ENCODE measurements at regions not wholly inside any gene's neighbourhood (a gene's known extent, or its start where the extent isn't known, plus 50 kb on each side); places are given as distances from the start of the nearest gene placed in this dataset.

DNA sequence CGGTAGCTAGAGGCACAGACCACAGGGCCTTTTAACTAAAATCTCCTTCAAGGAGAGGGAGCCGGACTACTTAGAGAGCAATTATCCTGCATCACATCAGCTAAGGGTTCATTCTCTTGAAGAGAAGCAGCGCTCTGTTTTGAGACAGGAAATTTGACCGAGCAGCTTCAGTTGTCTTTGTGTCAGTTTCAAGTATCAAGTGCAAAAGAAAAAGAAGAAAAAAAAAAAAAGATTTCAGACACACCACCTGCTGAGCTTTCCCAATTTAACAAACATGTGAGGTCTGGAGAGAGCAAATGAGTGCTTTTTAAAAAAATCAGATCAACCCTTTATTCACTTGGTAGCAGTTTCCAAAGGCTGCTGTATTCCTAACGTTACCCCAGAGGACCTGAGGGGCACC lies 273.5 kb upstream of the POU3F2 start:
- Histone ChIP-seq H3K27me3 (ENCODE audit: insufficient read depth, low read length) (no peaks in the 10 kb centered on the region), H3K4me2 (ENCODE audit: low read length) (no peak overlapping the region), H3K9me3 (ENCODE audit: control insufficient read depth in 1 of 2, insufficient read depth in 1 of 2, low read depth in 1 of 2, low read length in 2 of 2) (no peaks in the 10 kb centered on the region), H3K4me3 (replicated peaks in 1 of 2; ENCODE audit: low read depth in 1 of 2, low read length in 2 of 2) (no peak overlapping the region), H3K27ac (ENCODE audit: low read depth, low read length) (no peak overlapping the region), H3K36me3 (ENCODE audit: control insufficient read depth in 1 of 2, insufficient read depth in 2 of 2, low read length in 2 of 2) (no peaks in the 10 kb centered on the region), H4K20me1 (ENCODE audit: insufficient read depth) (no peaks in the 10 kb centered on the region), H2AFZ (ENCODE audit: low read depth, low read length, poor library complexity, severe bottlenecking) (no peak overlapping the region), H3K79me2 (ENCODE audit: insufficient read depth, low read length) (no peaks in the 10 kb centered on the region), H3K9ac (ENCODE audit: low read length) (no peak overlapping the region), H3K9me2 (ENCODE audit: insufficient read depth) (no peaks in the 10 kb centered on the region), H3K4me1 (ENCODE audit: control insufficient read depth in 1 of 2, insufficient read depth in 2 of 2, low read length in 2 of 2) (no peaks in the 10 kb centered on the region)
- DNase-seq (ENCODE audit: low read depth, low spot score) = no peak
- ChIA-PET RAD21 (ENCODE audit: low non-redundant PET in 1 of 2, low total read pairs in 2 of 2, uncharacterized antibody in 2 of 2, unreplicated experiment in 2 of 2) (no interaction called here), CTCF (no interaction called here), POLR2A (no interaction called here)
- TF ChIP-seq POLR2AphosphoS5 (IDR thresholded peaks at IDR 0.05; ENCODE audit: low read depth, low read length) (no peak), ELF1 (IDR thresholded peaks at IDR 0.05; ENCODE audit: borderline replicate concordance, low read depth) (no peak), SIN3A (IDR thresholded peaks at IDR 0.05; ENCODE audit: low read depth) (no peak)
- TF ChIP-seq, protein P1, sequence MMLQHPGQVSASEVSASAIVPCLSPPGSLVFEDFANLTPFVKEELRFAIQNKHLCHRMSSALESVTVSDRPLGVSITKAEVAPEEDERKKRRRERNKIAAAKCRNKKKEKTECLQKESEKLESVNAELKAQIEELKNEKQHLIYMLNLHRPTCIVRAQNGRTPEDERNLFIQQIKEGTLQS (IDR thresholded peaks at IDR 0.05) = no peak
- TF ChIP-seq, protein P2, sequence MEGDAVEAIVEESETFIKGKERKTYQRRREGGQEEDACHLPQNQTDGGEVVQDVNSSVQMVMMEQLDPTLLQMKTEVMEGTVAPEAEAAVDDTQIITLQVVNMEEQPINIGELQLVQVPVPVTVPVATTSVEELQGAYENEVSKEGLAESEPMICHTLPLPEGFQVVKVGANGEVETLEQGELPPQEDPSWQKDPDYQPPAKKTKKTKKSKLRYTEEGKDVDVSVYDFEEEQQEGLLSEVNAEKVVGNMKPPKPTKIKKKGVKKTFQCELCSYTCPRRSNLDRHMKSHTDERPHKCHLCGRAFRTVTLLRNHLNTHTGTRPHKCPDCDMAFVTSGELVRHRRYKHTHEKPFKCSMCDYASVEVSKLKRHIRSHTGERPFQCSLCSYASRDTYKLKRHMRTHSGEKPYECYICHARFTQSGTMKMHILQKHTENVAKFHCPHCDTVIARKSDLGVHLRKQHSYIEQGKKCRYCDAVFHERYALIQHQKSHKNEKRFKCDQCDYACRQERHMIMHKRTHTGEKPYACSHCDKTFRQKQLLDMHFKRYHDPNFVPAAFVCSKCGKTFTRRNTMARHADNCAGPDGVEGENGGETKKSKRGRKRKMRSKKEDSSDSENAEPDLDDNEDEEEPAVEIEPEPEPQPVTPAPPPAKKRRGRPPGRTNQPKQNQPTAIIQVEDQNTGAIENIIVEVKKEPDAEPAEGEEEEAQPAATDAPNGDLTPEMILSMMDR (IDR thresholded peaks at IDR 0.05 in 2 of 3, conservative IDR thresholded peaks at IDR 0.05 in 1 of 3; ENCODE audit: borderline replicate concordance in 1 of 3, insufficient read depth in 1 of 3, low read depth in 2 of 3, low read length in 2 of 3) = no peak
- intact Hi-C loops (cut with micrococcal nuclease) = no loop called here
- ATAC-seq = no peak
- no TSS peak for BruUV-seq (replicated peaks)

DNA sequence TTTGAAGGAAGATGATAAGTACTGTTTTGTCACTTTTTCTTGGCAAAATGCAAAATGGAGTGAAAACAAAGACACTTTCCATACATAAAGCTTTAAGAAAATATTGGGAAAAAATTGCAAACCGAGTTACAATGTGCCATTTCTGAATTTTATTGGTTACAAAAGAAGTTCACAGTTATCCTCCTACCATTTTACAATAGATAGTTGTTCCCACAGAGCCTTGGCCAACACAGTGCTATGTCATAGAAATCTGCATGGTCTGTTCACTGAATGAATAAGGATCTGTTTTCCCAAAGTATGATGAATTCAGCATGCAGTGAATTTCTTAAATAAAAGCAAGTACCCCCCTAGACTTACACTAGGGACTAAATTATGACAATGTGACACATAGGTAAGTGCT lies 268.2 kb upstream of the POU3F2 start:
- CTCF ChIA-PET = no interaction called here
- H3K27ac ChIP-seq (ENCODE audit: low read depth, low read length) = no peak overlapping the region

More for the DNA sequence above, 268.2 kb upstream of the POU3F2 start:
- Histone ChIP-seq H3K27me3 (ENCODE audit: insufficient read depth, low read length) (no peaks in the 10 kb centered on the region), H2AFZ (ENCODE audit: low read depth, low read length, poor library complexity, severe bottlenecking) (no peak overlapping the region), H3K4me2 (ENCODE audit: low read length) (no peak overlapping the region), H3K4me1 (ENCODE audit: control insufficient read depth in 1 of 2, insufficient read depth in 2 of 2, low read length in 2 of 2) (no peaks in the 10 kb centered on the region), H3K9me2 (ENCODE audit: insufficient read depth) (no peaks in the 10 kb centered on the region), H3K79me2 (ENCODE audit: insufficient read depth, low read length) (no peaks in the 10 kb centered on the region), H3K9me3 (ENCODE audit: control insufficient read depth in 1 of 2, insufficient read depth in 1 of 2, low read depth in 1 of 2, low read length in 2 of 2) (no peaks in the 10 kb centered on the region), H3K36me3 (ENCODE audit: control insufficient read depth in 1 of 2, insufficient read depth in 2 of 2, low read length in 2 of 2) (no peaks in the 10 kb centered on the region), H3K9ac (ENCODE audit: low read length) (no peak overlapping the region), H4K20me1 (ENCODE audit: insufficient read depth) (no peaks in the 10 kb centered on the region), H3K4me3 (replicated peaks in 1 of 2; ENCODE audit: low read depth in 1 of 2, low read length in 2 of 2) (no peak overlapping the region)
- intact Hi-C loops (cut with micrococcal nuclease) = no loop called here
- POLR2A ChIA-PET = no interaction called here
- TF ChIP-seq FOSL1 (IDR thresholded peaks at IDR 0.05; ENCODE audit: low read depth) = no peak
- TF ChIP-seq, protein P3, sequence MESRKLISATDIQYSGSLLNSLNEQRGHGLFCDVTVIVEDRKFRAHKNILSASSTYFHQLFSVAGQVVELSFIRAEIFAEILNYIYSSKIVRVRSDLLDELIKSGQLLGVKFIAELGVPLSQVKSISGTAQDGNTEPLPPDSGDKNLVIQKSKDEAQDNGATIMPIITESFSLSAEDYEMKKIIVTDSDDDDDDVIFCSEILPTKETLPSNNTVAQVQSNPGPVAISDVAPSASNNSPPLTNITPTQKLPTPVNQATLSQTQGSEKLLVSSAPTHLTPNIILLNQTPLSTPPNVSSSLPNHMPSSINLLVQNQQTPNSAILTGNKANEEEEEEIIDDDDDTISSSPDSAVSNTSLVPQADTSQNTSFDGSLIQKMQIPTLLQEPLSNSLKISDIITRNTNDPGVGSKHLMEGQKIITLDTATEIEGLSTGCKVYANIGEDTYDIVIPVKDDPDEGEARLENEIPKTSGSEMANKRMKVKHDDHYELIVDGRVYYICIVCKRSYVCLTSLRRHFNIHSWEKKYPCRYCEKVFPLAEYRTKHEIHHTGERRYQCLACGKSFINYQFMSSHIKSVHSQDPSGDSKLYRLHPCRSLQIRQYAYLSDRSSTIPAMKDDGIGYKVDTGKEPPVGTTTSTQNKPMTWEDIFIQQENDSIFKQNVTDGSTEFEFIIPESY (IDR thresholded peaks at IDR 0.05; ENCODE audit: extremely low read depth, insufficient replicate concordance, low read length) = no peak
- no peak for TF ChIP-seq EGR1 (IDR thresholded peaks at IDR 0.05; ENCODE audit: low read depth)
- RAD21 ChIA-PET (ENCODE audit: low non-redundant PET in 1 of 2, low total read pairs in 2 of 2, uncharacterized antibody in 2 of 2, unreplicated experiment in 2 of 2) = no interaction called here
- no peak for ATAC-seq
- no TSS peak for BruUV-seq (replicated peaks)
- DNase-seq (ENCODE audit: low read depth, low spot score) = no peak

Measured in HCT116 (cell line).